ENCODE measurements at regions not wholly inside any gene's neighbourhood (a gene's known extent, or its start where the extent isn't known, plus 50 kb on each side); places are given as distances from the start of the nearest gene placed in this dataset.

DNA sequence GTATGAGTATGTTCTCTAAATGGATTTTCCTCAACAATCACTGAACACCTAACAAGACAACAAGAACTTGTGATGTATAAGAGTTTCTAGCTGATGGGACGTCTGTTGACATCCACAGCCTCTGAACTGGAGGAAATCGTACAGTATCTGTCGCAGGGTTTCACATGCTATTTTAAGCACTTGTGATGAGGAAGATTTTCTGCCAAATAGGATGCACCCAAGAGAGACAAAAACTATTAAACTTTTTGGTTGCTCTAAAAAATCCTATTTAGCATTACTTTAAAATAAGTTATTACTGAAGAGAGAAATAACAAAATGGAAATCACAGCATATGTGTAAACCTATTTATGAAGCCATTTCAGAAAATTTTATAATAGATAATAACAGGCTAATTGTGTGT lies 356.1 kb upstream of the SLC7A11 start:
- Mint-ChIP-seq H3K4me3 (ENCODE audit: unreplicated experiment) (no peak overlapping the region), H3K9me3 (ENCODE audit: unreplicated experiment) (no peaks in the 10 kb centered on the region), H3K27me3 (ENCODE audit: insufficient read depth, unreplicated experiment) (no peaks in the 10 kb centered on the region), H3K36me3 (ENCODE audit: insufficient read depth, unreplicated experiment) (no peaks in the 10 kb centered on the region), H3K4me1 (ENCODE audit: insufficient read depth, unreplicated experiment) (no peaks in the 10 kb centered on the region), H3K27ac (ENCODE audit: low read depth, unreplicated experiment) (no peak overlapping the region)
- ChIA-PET CTCF (interaction anchor here (0.6 kb wide), 2 partner anchors 18 to 84 kb away, joined by 3 to 4 read pairs; no protein-coding TSS in a partner anchor), POLR2A (no interaction called here)
- TF ChIP-seq, protein P1, sequence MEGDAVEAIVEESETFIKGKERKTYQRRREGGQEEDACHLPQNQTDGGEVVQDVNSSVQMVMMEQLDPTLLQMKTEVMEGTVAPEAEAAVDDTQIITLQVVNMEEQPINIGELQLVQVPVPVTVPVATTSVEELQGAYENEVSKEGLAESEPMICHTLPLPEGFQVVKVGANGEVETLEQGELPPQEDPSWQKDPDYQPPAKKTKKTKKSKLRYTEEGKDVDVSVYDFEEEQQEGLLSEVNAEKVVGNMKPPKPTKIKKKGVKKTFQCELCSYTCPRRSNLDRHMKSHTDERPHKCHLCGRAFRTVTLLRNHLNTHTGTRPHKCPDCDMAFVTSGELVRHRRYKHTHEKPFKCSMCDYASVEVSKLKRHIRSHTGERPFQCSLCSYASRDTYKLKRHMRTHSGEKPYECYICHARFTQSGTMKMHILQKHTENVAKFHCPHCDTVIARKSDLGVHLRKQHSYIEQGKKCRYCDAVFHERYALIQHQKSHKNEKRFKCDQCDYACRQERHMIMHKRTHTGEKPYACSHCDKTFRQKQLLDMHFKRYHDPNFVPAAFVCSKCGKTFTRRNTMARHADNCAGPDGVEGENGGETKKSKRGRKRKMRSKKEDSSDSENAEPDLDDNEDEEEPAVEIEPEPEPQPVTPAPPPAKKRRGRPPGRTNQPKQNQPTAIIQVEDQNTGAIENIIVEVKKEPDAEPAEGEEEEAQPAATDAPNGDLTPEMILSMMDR (IDR thresholded peaks at IDR 0.05; ENCODE audit: unreplicated experiment), result no peak
- intact Hi-C loops (cut with micrococcal nuclease), result no loop called here
- no TSS peak for BruUV-seq (replicated peaks)
- DNase-seq (ENCODE audit: unreplicated experiment), result no peak

DNA sequence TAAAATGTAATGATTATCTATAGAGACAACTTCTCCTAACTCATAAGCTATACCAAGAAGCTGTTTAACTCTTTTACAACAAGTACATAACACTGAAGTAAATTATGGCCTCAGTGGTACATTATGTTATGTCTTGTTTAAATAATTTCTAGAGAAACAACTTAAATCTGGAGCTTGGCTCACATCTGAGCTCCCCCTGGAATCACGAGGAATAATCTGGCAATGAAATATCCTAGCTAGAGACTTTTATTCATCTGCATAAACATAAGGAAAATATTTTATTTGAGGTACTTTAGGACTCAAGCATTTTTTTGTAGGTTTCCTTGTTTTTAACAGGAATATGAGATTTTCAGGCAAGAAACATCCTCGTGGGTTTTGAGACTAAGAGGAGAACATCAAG lies 354.7 kb upstream of the SLC7A11 start:
- no peak for DNase-seq (ENCODE audit: unreplicated experiment)
- CTCF ChIA-PET, result no interaction called here
- H3K36me3 Mint-ChIP-seq (ENCODE audit: insufficient read depth, unreplicated experiment), result no peaks in the 10 kb centered on the region
- no peak overlapping the region for H3K4me3 Mint-ChIP-seq (ENCODE audit: unreplicated experiment)
- H3K9me3 Mint-ChIP-seq (ENCODE audit: unreplicated experiment), result no peaks in the 10 kb centered on the region
- intact Hi-C loops (cut with micrococcal nuclease), result no loop called here
- TF ChIP-seq, protein P1 (IDR thresholded peaks at IDR 0.05; ENCODE audit: unreplicated experiment), result no peak
- H3K4me1 Mint-ChIP-seq (ENCODE audit: insufficient read depth, unreplicated experiment), result no peaks in the 10 kb centered on the region
- H3K27me3 Mint-ChIP-seq (ENCODE audit: insufficient read depth, unreplicated experiment), result no peaks in the 10 kb centered on the region
- BruUV-seq (replicated peaks), result no TSS peak
- POLR2A ChIA-PET, result no interaction called here
- H3K27ac Mint-ChIP-seq (ENCODE audit: low read depth, unreplicated experiment), result no peak overlapping the region

DNA sequence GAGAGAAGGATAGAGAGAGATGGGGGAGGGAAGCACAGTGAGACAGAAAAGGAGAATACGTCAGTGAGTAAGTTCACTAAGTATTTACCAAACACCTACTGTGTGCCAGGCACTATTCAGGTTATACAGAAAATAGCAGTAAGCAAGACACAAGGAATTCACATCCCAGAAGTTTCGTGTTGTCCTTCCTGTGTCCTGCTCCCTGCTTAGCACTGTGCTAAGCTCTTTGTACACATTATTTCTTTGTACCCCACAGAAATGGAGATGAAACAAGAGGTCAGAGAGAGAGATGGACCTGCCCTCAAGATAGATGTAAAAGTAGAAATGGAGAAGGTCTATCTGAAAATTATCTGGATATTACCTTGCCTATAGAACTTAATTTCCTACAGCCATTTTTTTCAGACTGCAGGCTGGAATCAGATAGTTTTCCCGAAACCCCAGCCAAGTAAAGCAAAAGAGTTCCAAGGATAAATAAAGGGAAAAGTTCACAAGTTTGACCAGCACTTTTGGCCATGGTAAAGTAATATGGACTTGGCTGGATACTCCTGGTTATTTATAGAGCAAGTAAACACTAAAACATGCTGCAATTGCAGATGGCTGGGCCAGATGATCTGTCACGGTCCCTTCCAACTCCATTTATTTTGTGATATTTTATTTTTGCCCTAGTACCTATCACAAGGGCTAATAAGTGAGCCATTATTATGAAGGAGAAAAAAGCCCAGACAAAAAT lies 353.7 kb upstream of the SLC7A11 start:
- no peaks in the 10 kb centered on the region for H3K36me3 Mint-ChIP-seq (ENCODE audit: insufficient read depth, unreplicated experiment)
- no peak overlapping the region for H3K27ac Mint-ChIP-seq (ENCODE audit: low read depth, unreplicated experiment)

DNA sequence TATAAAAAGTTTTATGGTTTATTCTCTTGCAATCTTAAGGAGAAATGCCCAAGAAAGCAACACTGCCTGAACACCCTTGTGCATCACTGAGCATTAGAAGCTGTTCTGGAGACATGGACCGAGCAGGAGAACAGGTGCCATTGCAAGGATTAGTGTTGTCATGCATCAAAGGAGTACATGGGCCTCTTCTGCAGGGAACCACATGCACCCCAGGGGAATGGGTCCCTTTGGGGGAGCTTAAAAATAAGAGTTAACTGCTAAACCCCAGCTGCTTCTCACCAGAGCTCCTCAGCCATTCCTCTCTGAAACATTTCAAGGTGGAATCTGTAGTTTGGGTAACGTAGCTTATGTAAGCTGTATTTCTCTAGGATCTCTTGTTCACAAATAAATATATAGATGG lies 353.0 kb upstream of the SLC7A11 start:
- DNase-seq (ENCODE audit: unreplicated experiment), result no peak
- no TSS peak for BruUV-seq (replicated peaks)
- no peaks in the 10 kb centered on the region for H3K36me3 Mint-ChIP-seq (ENCODE audit: insufficient read depth, unreplicated experiment)
- no peaks in the 10 kb centered on the region for H3K4me1 Mint-ChIP-seq (ENCODE audit: insufficient read depth, unreplicated experiment)
- H3K4me3 Mint-ChIP-seq (ENCODE audit: unreplicated experiment), result no peak overlapping the region
- no peak overlapping the region for H3K27ac Mint-ChIP-seq (ENCODE audit: low read depth, unreplicated experiment)
- no peaks in the 10 kb centered on the region for H3K9me3 Mint-ChIP-seq (ENCODE audit: unreplicated experiment)
- intact Hi-C loops (cut with micrococcal nuclease), result no loop called here
- TF ChIP-seq, protein P1 (IDR thresholded peaks at IDR 0.05; ENCODE audit: unreplicated experiment), result no peak
- ChIA-PET POLR2A (interaction anchor here (0.7 kb wide), 1 partner anchor 41 kb away, joined by 3 read pairs; no protein-coding TSS in a partner anchor), CTCF (interaction anchor here (0.6 to 0.7 kb wide), 2 partner anchors 23 to 87 kb away, joined by 3 read pairs; no protein-coding TSS in a partner anchor)
- no peaks in the 10 kb centered on the region for H3K27me3 Mint-ChIP-seq (ENCODE audit: insufficient read depth, unreplicated experiment)

More for the DNA sequence above, 353.7 kb upstream of the SLC7A11 start:
- CTCF ChIA-PET, result interaction anchor here (0.6 kb wide), 1 partner anchor 24 kb away, joined by 3 read pairs; no protein-coding TSS in a partner anchor
- POLR2A ChIA-PET, result interaction anchor here (0.7 kb wide), 1 partner anchor 41 kb away, joined by 3 read pairs; no protein-coding TSS in a partner anchor
- TF ChIP-seq, protein P1 (IDR thresholded peaks at IDR 0.05; ENCODE audit: unreplicated experiment), result no peak
- Mint-ChIP-seq H3K4me3 (ENCODE audit: unreplicated experiment) (no peak overlapping the region), H3K27me3 (ENCODE audit: insufficient read depth, unreplicated experiment) (no peaks in the 10 kb centered on the region), H3K4me1 (ENCODE audit: insufficient read depth, unreplicated experiment) (no peaks in the 10 kb centered on the region), H3K9me3 (ENCODE audit: unreplicated experiment) (no peaks in the 10 kb centered on the region)
- no peak for DNase-seq (ENCODE audit: unreplicated experiment)
- no TSS peak for BruUV-seq (replicated peaks)
- intact Hi-C loops (cut with micrococcal nuclease), result no loop called here

Measured in MCF 10A (cell line).